Brain microvascular endothelial cell (primary cell): ENCODE measurements at regions not wholly inside any gene's neighbourhood (a gene's known extent, or its start where the extent isn't known, plus 50 kb on each side); places are given as distances from the start of the nearest gene placed in this dataset.

Experiments
- DNase-seq: peaks from one replicate; pipeline ENCODE4 v3.0.0-alpha.2; 2020
- H3K27ac ChIP-seq: fragments of 250-450 bp; sonication (Bioruptor Pico); 2 replicates; pipeline ENCODE4 v1.5.1; 2020; ENCODE audit warnings: mild to moderate bottlenecking, moderate library complexity
- H3K27me3 ChIP-seq: fragments of 250-450 bp; sonication (Bioruptor Pico); replicated peaks from 2 replicates; pipeline ENCODE4 v1.5.1; 2020; ENCODE audit warnings: mild to moderate bottlenecking
- H3K36me3 ChIP-seq: fragments of 250-450 bp; sonication (Bioruptor Pico); replicated peaks from 2 replicates; pipeline ENCODE4 v1.5.1; 2020; ENCODE audit warnings: mild to moderate bottlenecking
- H3K4me3 ChIP-seq: 2 replicates; pipeline ENCODE4 v1.5.1; 2011; ENCODE audit warnings: low read depth, mild to moderate bottlenecking, control low read depth, low read length, moderate library complexity
- CTCF ChIP-seq: IDR thresholded peaks from 2 replicates; pipeline ENCODE4 v1.5.1; 2011; ENCODE audit warnings: low read depth, mild to moderate bottlenecking, moderate library complexity, low read length, control low read depth, inconsistent platforms; ENCODE audit errors: missing control alignments
- in situ Hi-C: cut with HindIII; loops from 2 replicates; pipeline ENCODE4 v1.10.0; 2017; ENCODE audit warnings: low sequenced_read_pairs, low pct_ligation_motif_present

DNA sequence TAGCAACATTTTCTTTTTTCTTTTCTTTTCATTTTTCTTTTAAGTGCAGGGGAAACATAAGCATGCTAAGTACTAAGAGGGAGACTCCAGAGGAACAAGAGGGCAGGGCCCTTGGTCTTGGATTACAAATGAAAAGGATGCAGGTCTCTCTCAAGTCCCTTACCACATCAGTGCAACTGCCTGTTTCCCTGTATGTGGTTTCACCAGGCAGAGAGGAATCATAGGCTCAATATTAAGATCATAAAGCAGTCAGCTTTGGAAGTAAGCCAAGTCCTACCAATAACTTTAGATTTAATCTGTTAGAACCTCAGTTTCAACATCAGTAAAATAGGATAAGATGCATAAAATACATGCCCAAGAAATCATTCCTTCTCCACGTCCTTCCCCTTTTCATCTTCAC lies 422.7 kb upstream of the PAPPA start:
- in situ Hi-C loops: no loop called here
- H3K4me3 ChIP-seq: no peak overlapping the region
- H3K27me3 ChIP-seq: no peaks in the 10 kb centered on the region
- no peaks in the 10 kb centered on the region for H3K36me3 ChIP-seq
- no peak overlapping the region for H3K27ac ChIP-seq
- no peak for DNase-seq
- TF ChIP-seq CTCF: no peak

- in situ Hi-C loops: no loop called here
- H3K27ac ChIP-seq: peak overlapping the region; percentile 20
- no peak for TF ChIP-seq CTCF
- H3K4me3 ChIP-seq: no peak overlapping the region
- no peaks in the 10 kb centered on the region for H3K36me3 ChIP-seq
- H3K27me3 ChIP-seq: no peaks in the 10 kb centered on the region
- peak; percentile 18 for DNase-seq
Measured at GRCh38 chr9:115733318-115734110, 420.1 kb upstream of the PAPPA start.

DNA sequence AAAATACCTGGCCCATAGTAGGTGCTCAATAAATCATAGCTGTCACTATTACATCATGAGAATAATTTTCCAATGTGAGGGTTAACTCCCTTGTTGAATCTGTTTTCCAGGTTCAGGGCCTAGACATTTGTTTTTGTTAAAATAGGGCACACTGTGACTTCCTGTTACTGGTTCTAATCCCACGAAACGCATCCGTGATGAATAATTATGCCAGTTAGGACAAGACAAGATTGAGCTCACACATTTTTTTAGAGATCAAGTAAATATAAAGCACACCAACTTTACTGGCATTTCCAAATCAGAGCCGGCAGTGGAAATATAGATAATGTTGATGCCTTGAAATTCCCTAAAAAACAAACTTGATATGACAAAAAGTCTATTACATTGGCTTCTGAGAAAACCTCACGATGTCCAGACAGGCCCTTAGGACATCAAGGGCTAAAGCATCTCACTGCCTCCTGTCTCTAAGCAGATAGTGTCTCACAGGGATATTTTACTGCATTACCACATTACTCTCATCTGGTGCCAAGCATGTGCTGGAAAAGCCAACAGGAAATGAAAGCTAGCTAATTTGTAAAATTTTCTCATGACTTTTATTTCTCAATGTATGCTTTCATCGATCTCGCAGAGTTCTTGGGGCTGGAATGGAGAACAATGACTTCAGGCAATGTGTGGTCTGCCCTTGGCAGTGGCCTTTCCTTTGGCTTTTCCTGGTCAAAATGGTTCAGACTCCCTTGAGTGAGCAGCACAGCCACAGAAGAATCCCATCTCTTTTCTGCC lies 414.3 kb upstream of the PAPPA start:
- no peaks in the 10 kb centered on the region for H3K36me3 ChIP-seq
- no peak overlapping the region for H3K27ac ChIP-seq
- in situ Hi-C loops: no loop called here
- DNase-seq: no peak
- no peak for TF ChIP-seq CTCF
- H3K27me3 ChIP-seq: no peaks in the 10 kb centered on the region
- H3K4me3 ChIP-seq: no peak overlapping the region

DNA sequence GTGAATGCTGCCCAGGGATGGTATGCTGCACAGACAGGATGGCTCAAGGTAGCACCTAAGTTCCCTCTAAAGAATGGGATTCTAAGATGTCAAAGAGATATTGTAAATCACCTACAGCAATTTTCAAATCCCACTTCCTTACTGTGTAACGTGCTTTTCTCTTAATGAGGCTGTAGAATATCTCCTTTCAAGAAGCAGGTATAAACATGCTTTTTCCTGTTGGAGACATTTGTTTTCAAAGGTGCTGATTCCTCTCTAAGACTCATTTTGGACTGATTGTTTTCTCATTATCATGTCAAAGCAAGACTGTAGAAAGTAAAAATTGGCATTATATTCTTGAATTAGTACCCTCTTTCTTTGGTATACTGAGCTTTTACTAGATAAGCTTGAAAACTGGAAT lies 412.6 kb upstream of the PAPPA start:
- Histone ChIP-seq H3K27ac (no peak overlapping the region), H3K27me3 (no peaks in the 10 kb centered on the region), H3K4me3 (no peak overlapping the region), H3K36me3 (no peaks in the 10 kb centered on the region)
- no peak for DNase-seq
- in situ Hi-C loops: no loop called here
- TF ChIP-seq CTCF: no peak

GRCh38 chr9:115743709-115744605 lies 409.6 kb upstream of the PAPPA start:
- no peaks in the 10 kb centered on the region for H3K36me3 ChIP-seq
- no peak for TF ChIP-seq CTCF
- no peak overlapping the region for H3K4me3 ChIP-seq
- DNase-seq: no peak
- in situ Hi-C loops: no loop called here
- no peaks in the 10 kb centered on the region for H3K27me3 ChIP-seq
- H3K27ac ChIP-seq: no peak overlapping the region
